Mesenchymal stem cell (in vitro differentiated cells and primary cell): ENCODE measurements at regions not wholly inside any gene's neighbourhood (a gene's known extent, or its start where the extent isn't known, plus 50 kb on each side); places are given as distances from the start of the nearest gene placed in this dataset.
A peak's percentile ranks its signal among the peaks of the same experiment; 100 is the strongest.

Source experiments
- DNase-seq: peaks from one replicate; pipeline ENCODE4 v3.0.0-alpha.2; 2013
- H2AFZ ChIP-seq: one replicate; pipeline ENCODE4 v1.6.1; 2013; ENCODE audit warnings: low read depth, mild to moderate bottlenecking, control low read depth, inconsistent platforms, low read length, moderate library complexity
- H2AK5ac ChIP-seq: 2 replicates; pipeline ENCODE4 v1.6.1; 2013; ENCODE audit warnings: low read length, moderate library complexity, mild to moderate bottlenecking, inconsistent platforms; ENCODE audit not compliant: severe bottlenecking
- H2BK120ac ChIP-seq: one replicate; pipeline ENCODE4 v1.6.1; 2013; ENCODE audit warnings: low read depth, mild to moderate bottlenecking, inconsistent platforms, low read length, moderate library complexity
- H2BK12ac ChIP-seq, 2 experiments: one replicate each; pipeline ENCODE4 v1.6.1; 2013; ENCODE audit warnings: inconsistent platforms in 2 of 2, low read length in 2 of 2, mild to moderate bottlenecking in 2 of 2, moderate library complexity in 2 of 2, control low read depth in 1 of 2
- H2BK15ac ChIP-seq: one replicate; pipeline ENCODE4 v1.6.1; 2013; ENCODE audit warnings: mild to moderate bottlenecking, low read depth, inconsistent platforms; ENCODE audit not compliant: poor library complexity, severe bottlenecking
- H2BK5ac ChIP-seq: 2 replicates; pipeline ENCODE4 v1.6.1; 2013; ENCODE audit warnings: low read depth, mild to moderate bottlenecking, low read length, control low read depth, inconsistent platforms; ENCODE audit not compliant: poor library complexity, severe bottlenecking
- H3K14ac ChIP-seq, 2 experiments: one replicate each; pipeline ENCODE4 v1.6.1; 2013; ENCODE audit warnings: inconsistent platforms in 2 of 2, low read length in 2 of 2, control low read depth in 1 of 2, mild to moderate bottlenecking in 1 of 2, moderate library complexity in 1 of 2
- H3K18ac ChIP-seq, 2 experiments: one replicate each; pipeline ENCODE4 v1.6.1; 2013; ENCODE audit warnings: inconsistent platforms in 2 of 2, low read length in 2 of 2, control low read depth in 1 of 2, low read depth in 1 of 2, mild to moderate bottlenecking in 1 of 2
- H3K23ac ChIP-seq, 2 experiments: one replicate each; pipeline ENCODE4 v1.6.1; 2013; ENCODE audit warnings: inconsistent platforms in 2 of 2, low read length in 2 of 2, mild to moderate bottlenecking in 2 of 2, moderate library complexity in 2 of 2, control low read depth in 1 of 2
- H3K27ac ChIP-seq: 2 replicates; pipeline ENCODE4 v1.5.1; 2013; ENCODE audit warnings: mild to moderate bottlenecking, moderate library complexity, low read length, control low read depth, inconsistent platforms; ENCODE audit not compliant: poor library complexity, severe bottlenecking
- H3K27me3 ChIP-seq, 2 experiments: 2 replicates each; pipeline versions ENCODE4 v1.6.1 to v1.7.0; 2013; ENCODE audit warnings: low read length in 2 of 2, mild to moderate bottlenecking in 2 of 2, moderate library complexity in 2 of 2, control low read depth in 1 of 2, inconsistent platforms in 1 of 2; ENCODE audit not compliant: control insufficient read depth in 1 of 2, insufficient read depth in 1 of 2
- H3K36me3 ChIP-seq, 2 experiments: 2 replicates each; pipeline versions ENCODE4 v1.6.1 to v1.7.0; 2013; ENCODE audit warnings: low read length in 2 of 2, control low read depth in 1 of 2, inconsistent platforms in 1 of 2, low read depth in 1 of 2, mild to moderate bottlenecking in 1 of 2; ENCODE audit not compliant: insufficient read depth in 2 of 2, control insufficient read depth in 1 of 2
- H3K4ac ChIP-seq, 2 experiments: one replicate each; pipeline ENCODE4 v1.6.1; 2013; ENCODE audit warnings: inconsistent platforms in 2 of 2, low read length in 2 of 2, mild to moderate bottlenecking in 2 of 2, moderate library complexity in 2 of 2, control low read depth in 1 of 2, low read depth in 1 of 2
- H3K4me1 ChIP-seq: 2 replicates; pipeline ENCODE4 v1.6.1; 2013; ENCODE audit warnings: low read depth, low read length, control low read depth; ENCODE audit not compliant: control insufficient read depth, insufficient read depth
- H3K4me2 ChIP-seq: 2 replicates; pipeline ENCODE4 v1.6.1; 2013; ENCODE audit warnings: low read length, mild to moderate bottlenecking, inconsistent platforms; ENCODE audit not compliant: poor library complexity, severe bottlenecking
- H3K4me3 ChIP-seq, 2 experiments: 2 replicates each; pipeline versions ENCODE4 v1.5.1 to v1.7.0; 2013; ENCODE audit warnings: low read length in 2 of 2, mild to moderate bottlenecking in 2 of 2, control low read depth in 1 of 2, low read depth in 1 of 2; ENCODE audit not compliant: insufficient read depth in 1 of 2
- H3K79me1 ChIP-seq: replicated peaks from 2 replicates; pipeline ENCODE4 v1.6.1; 2013; ENCODE audit warnings: mild to moderate bottlenecking, control low read depth, low read length, inconsistent platforms; ENCODE audit not compliant: poor library complexity, severe bottlenecking
- H3K9ac ChIP-seq: 2 replicates; pipeline ENCODE4 v1.7.0; 2013; ENCODE audit warnings: mild to moderate bottlenecking, low read length, moderate library complexity
- H3K9me3 ChIP-seq: 2 replicates; pipeline ENCODE4 v1.7.0; 2013; ENCODE audit warnings: mild to moderate bottlenecking, low read length; ENCODE audit not compliant: control insufficient read depth
- H4K8ac ChIP-seq: one replicate; pipeline ENCODE4 v1.6.1; 2013; ENCODE audit warnings: inconsistent platforms, mild to moderate bottlenecking, low read length, moderate library complexity
- H4K91ac ChIP-seq: one replicate; pipeline ENCODE4 v1.6.1; 2013; ENCODE audit warnings: mild to moderate bottlenecking, low read length, inconsistent platforms
- WGBS: methylation state at CpG from one replicate; pipeline ENCODE4 v1.1.7; 2013; ENCODE audit warnings: mixed read lengths; 5-methylcytosine and 5-hydroxymethylcytosine counted together

DNA sequence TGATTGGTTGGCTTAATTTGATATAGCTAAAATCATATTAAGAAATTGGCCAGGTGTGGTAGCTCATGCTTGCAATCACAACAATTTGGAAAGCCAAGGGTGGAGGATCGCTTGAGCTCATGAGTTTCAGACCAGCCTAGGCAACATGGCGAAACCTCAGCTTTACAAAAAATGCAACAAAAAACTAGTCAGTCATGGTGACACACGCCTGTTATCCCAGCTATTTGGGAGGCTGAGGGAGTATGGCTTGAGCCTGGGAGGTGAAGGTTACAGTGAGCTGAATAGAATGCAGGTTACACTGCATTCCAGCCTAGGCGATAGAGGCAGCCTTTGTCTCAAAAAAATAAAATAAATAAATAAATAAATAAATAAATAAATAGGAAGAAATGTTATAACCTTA, 1579.6 kb upstream of the SLC10A2 start:
- WGBS: 91% methylated on average over 3 of the region's 4 CpGs

DNA sequence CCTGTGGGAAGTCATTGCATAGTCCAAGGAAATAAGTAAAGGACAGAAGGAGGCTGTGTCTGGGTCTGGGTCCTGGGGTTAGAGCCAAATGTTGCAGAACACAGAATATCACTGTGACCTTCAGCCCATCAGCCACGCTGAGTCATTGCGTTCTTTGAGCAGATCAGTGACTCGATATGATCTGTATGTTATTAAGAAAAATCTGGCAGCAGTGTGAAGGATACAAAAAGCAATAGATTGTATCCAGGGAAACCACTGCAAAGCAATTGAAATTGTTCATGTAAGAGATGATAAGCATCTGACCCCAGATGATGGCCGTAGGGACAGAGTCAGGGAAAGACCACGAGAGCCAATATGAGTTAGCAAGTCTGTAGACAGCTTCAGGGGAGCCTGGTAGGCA, 1575.1 kb upstream of the SLC10A2 start:
- Histone ChIP-seq H3K9ac (no peak overlapping the region), H2BK12ac (no peak overlapping the region), H4K91ac (no peak overlapping the region), H3K18ac (no peak overlapping the region), H2BK5ac (no peak overlapping the region), H3K4me1 (peaks cover 1% of the 10 kb centered on the region), H3K27me3 (no peaks in the 10 kb centered on the region), H3K14ac (no peak overlapping the region), H3K4ac (no peak overlapping the region), H2BK15ac (no peak overlapping the region), H3K9me3 (no peaks in the 10 kb centered on the region), H3K36me3 (no peaks in the 10 kb centered on the region), H3K4me2 (no peak overlapping the region), H3K4me3 (no peak overlapping the region), H3K23ac (no peak overlapping the region), H3K27ac (no peak overlapping the region), H2AFZ (no peak overlapping the region), H2AK5ac (no peak overlapping the region), H4K8ac (no peak overlapping the region), H2BK120ac (no peak overlapping the region), H3K79me1 (no peaks in the 10 kb centered on the region)
- 69% methylated on average over 5 of the region's 5 CpGs for WGBS
- DNase-seq: peak; percentile 12

More for the DNA sequence above, 1579.6 kb upstream of the SLC10A2 start:
- no peaks in the 10 kb centered on the region for H3K79me1 ChIP-seq
- H2BK15ac ChIP-seq: no peak overlapping the region
- H2AK5ac ChIP-seq: no peak overlapping the region
- no peak overlapping the region for H4K8ac ChIP-seq
- no peak overlapping the region for H2BK12ac ChIP-seq
- no peak overlapping the region for H3K23ac ChIP-seq
- H4K91ac ChIP-seq: no peak overlapping the region
- no peak overlapping the region for H3K4me2 ChIP-seq
- no peak overlapping the region for H3K4ac ChIP-seq
- H2BK5ac ChIP-seq: no peak overlapping the region
- DNase-seq: no peak
- no peak overlapping the region for H3K18ac ChIP-seq
- no peak overlapping the region for H3K4me3 ChIP-seq
- no peaks in the 10 kb centered on the region for H3K9me3 ChIP-seq
- no peak overlapping the region for H3K27ac ChIP-seq
- no peak overlapping the region for H3K9ac ChIP-seq
- H2AFZ ChIP-seq: no peak overlapping the region
- peaks cover 1% of the 10 kb centered on the region for H3K4me1 ChIP-seq
- H2BK120ac ChIP-seq: no peak overlapping the region
- no peaks in the 10 kb centered on the region for H3K27me3 ChIP-seq
- H3K36me3 ChIP-seq: no peaks in the 10 kb centered on the region
- no peak overlapping the region for H3K14ac ChIP-seq

DNA sequence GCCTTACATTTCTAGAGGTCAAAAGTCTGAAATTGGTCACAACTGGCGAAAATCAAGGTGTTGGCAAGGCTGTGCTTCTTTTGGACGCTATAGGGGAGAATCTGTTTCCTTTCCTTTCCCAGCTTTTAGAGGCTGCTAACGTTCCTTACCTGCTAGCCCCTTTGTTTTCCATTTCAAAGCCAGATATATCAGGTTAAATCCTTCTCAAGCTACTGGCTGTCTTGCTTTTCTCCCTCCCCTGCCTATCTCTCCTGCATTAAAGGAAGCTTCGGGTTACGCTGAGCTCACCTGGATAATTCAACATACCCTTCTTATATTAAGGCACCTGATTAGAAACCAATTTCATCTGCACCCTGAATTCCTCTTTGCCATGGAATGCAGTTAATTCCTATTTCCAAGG, 1569.7 kb upstream of the SLC10A2 start:
- Histone ChIP-seq H4K8ac (no peak overlapping the region), H3K4me3 (no peak overlapping the region), H3K79me1 (no peaks in the 10 kb centered on the region), H3K18ac (no peak overlapping the region), H2BK5ac (no peak overlapping the region), H3K4ac (no peak overlapping the region), H2BK12ac (no peak overlapping the region), H2AFZ (no peak overlapping the region), H3K27ac (no peak overlapping the region), H3K4me1 (no peaks in the 10 kb centered on the region), H2BK15ac (no peak overlapping the region), H3K14ac (no peak overlapping the region), H3K23ac (no peak overlapping the region), H3K27me3 (no peaks in the 10 kb centered on the region), H3K4me2 (no peak overlapping the region), H3K36me3 (no peaks in the 10 kb centered on the region), H4K91ac (no peak overlapping the region), H3K9ac (no peak overlapping the region), H2AK5ac (no peak overlapping the region), H3K9me3 (no peaks in the 10 kb centered on the region), H2BK120ac (no peak overlapping the region)
- no peak for DNase-seq
- WGBS: 82% methylated on average over 5 of the region's 5 CpGs

DNA sequence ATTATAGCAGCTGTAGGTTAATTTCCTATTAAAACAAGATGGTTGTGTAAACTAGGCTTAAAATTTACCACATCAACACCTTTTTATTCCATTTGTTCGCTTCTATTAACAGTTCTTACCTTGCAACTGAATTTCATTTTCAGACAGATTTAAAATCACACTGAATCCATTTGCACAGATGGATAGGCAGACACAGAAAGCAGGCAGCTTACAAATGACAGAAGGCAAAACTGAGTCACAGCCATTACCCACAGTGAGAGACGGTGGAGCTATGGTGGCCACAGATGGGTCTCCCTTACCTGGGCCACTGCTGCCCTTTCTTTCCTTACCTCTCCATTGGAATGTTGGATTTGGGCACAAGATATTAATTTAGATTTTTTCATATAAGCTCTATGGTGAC, 1567.8 kb upstream of the SLC10A2 start:
- no peak overlapping the region for H2AK5ac ChIP-seq
- H3K4me3 ChIP-seq: no peak overlapping the region
- H3K36me3 ChIP-seq: no peaks in the 10 kb centered on the region
- H3K79me1 ChIP-seq: no peaks in the 10 kb centered on the region
- H3K9me3 ChIP-seq: no peaks in the 10 kb centered on the region
- 89% methylated on average over 2 of the region's 2 CpGs for WGBS
- H3K4ac ChIP-seq: no peak overlapping the region
- no peak overlapping the region for H4K8ac ChIP-seq
- no peak overlapping the region for H2BK5ac ChIP-seq
- H3K27me3 ChIP-seq: no peaks in the 10 kb centered on the region
- H3K14ac ChIP-seq: no peak overlapping the region
- H2BK120ac ChIP-seq: no peak overlapping the region
- no peak overlapping the region for H3K23ac ChIP-seq
- H3K4me1 ChIP-seq: no peaks in the 10 kb centered on the region
- no peak overlapping the region for H3K4me2 ChIP-seq
- H2BK12ac ChIP-seq: no peak overlapping the region
- no peak overlapping the region for H2AFZ ChIP-seq
- H3K18ac ChIP-seq: no peak overlapping the region
- H3K27ac ChIP-seq: no peak overlapping the region
- H4K91ac ChIP-seq: no peak overlapping the region
- no peak overlapping the region for H3K9ac ChIP-seq
- DNase-seq: no peak
- H2BK15ac ChIP-seq: no peak overlapping the region
